Right lobe of liver (tissue), 4 donors: ENCODE measurements at regions not wholly inside any gene's neighbourhood (a gene's known extent, or its start where the extent isn't known, plus 50 kb on each side); places are given as distances from the start of the nearest gene placed in this dataset.

Experiments used
- CTCF ChIP-seq, 4 donors: fragments of 200-600 bp in 3 of 4; fragments of 450-650 bp in 1 of 4; IDR thresholded peaks; one replicate each; pipeline versions ENCODE4 v1.5.1 to v1.8.0; 2016 to 2022; ENCODE audit warnings: antibody characterized with exemption in 4 of 4, mild to moderate bottlenecking in 2 of 4
- POLR2A ChIP-seq: fragments of 450-650 bp; IDR thresholded peaks from one replicate; pipeline ENCODE4 v1.6.1; 2017; ENCODE audit warnings: antibody characterized with exemption, mild to moderate bottlenecking
- donor health status: DM: no; HTN: no; CAD: no.
- donor health status: DM: no; HTN: no; CAD: no.
- donor health status: DM: no; HTN: yes; CAD: no.

GRCh38 chr6:12506159-12506558 lies 210.4 kb upstream of the PHACTR1 start:
- no peak for TF ChIP-seq POLR2A
- no peak for TF ChIP-seq CTCF (IDR thresholded peaks at IDR 0.05)
